SK-N-SH (cell line): ENCODE measurements at regions not wholly inside any gene's neighbourhood (a gene's known extent, or its start where the extent isn't known, plus 50 kb on each side); places are given as distances from the start of the nearest gene placed in this dataset.
"Not testable (repeated sequence)": the region's sequence is repeated elsewhere in the genome, so short reads cannot be mapped to it uniquely, and the experiment has no call there.

Experiments
- CTCF ChIP-seq: fragments of 200-600 bp; sonication (generic); IDR thresholded peaks from 2 replicates; pipeline ENCODE4 v1.6.1; 2017; ENCODE audit warnings: antibody characterized with exemption, mild to moderate bottlenecking, moderate library complexity
- ELF1 ChIP-seq: IDR thresholded peaks from 2 replicates; pipeline ENCODE4 v1.4.0; 2012
- EZH2phosphoT487 ChIP-seq: fragments of 200-600 bp; sonication (generic); IDR thresholded peaks from 2 replicates; pipeline ENCODE4 v1.6.1; 2017; ENCODE audit warnings: low read depth, mixed run types, mild to moderate bottlenecking, antibody characterized with exemption, moderate library complexity, borderline replicate concordance
- FOXJ3 ChIP-seq: sonication (generic); formaldehyde crosslinking; IDR thresholded peaks from 2 replicates; pipeline ENCODE4 v1.5.1; 2020; ENCODE audit warnings: mild to moderate bottlenecking, missing genetic modification reagents
- GABPA ChIP-seq: IDR thresholded peaks from 2 replicates; pipeline ENCODE4 v1.4.0; 2012; ENCODE audit warnings: low read depth, mild to moderate bottlenecking
- POLR2AphosphoS5 ChIP-seq: IDR thresholded peaks from 2 replicates; pipeline ENCODE4 v1.6.1; 2012; ENCODE audit warnings: low read depth, low read length
- RAD21 ChIP-seq: IDR thresholded peaks from 2 replicates; pipeline ENCODE4 v1.6.1; 2012; ENCODE audit warnings: mild to moderate bottlenecking, low read length
- REST ChIP-seq: IDR thresholded peaks from 2 replicates; pipeline ENCODE4 v1.6.1; 2012; ENCODE audit warnings: mild to moderate bottlenecking, low read depth, low read length, moderate library complexity
- SIN3A ChIP-seq: IDR thresholded peaks from 2 replicates; pipeline ENCODE4 v1.6.1; 2012; ENCODE audit warnings: low read depth, mild to moderate bottlenecking, low read length, moderate library complexity, borderline replicate concordance
- USF1 ChIP-seq: IDR thresholded peaks from 2 replicates; pipeline ENCODE4 v1.4.0; 2012; ENCODE audit warnings: low read depth, borderline replicate concordance
- USF2 ChIP-seq: fragments of 150-350 bp; IDR thresholded peaks from 2 replicates; pipeline ENCODE4 v1.6.1; 2017; ENCODE audit warnings: antibody characterized with exemption, low read length, low read depth, borderline replicate concordance
- YY1 ChIP-seq: IDR thresholded peaks from 2 replicates; pipeline ENCODE4 v1.4.0; 2012; ENCODE audit warnings: low read depth, mild to moderate bottlenecking

GRCh38 chr7:55707410-55707809 lies 135.1 kb upstream of the VOPP1 start:
- TF ChIP-seq USF2; CTCF; FOXJ3 (CRISPR knock-in tag); GABPA; USF1; EZH2phosphoT487; RAD21; POLR2AphosphoS5; SIN3A; ELF1; YY1; REST: not testable (repeated sequence)
